IMR-90 (cell line): ENCODE measurements at regions not wholly inside any gene's neighbourhood (a gene's known extent, or its start where the extent isn't known, plus 50 kb on each side); places are given as distances from the start of the nearest gene placed in this dataset.

Experiments
- ATAC-seq: fragments of 200-7000 bp; cut with Tn5 transposase; 2 replicates; pipeline ENCODE4 v1.9.1; 2020; ENCODE audit warnings: low read depth, mild to moderate bottlenecking, moderate library complexity
- BruUV-seq: library from RNA; stranded (reverse); fragments of 400-500 nt; replicated peaks from 2 replicates; lab custom pipeline; 2021; lab: Mats Ljungman, UMichigan
- CTCF ChIA-PET: fragments of 300-600 bp; formaldehyde crosslinking; extraction: SDS; loops from one replicate; lab custom pipeline; 2021; ENCODE audit warnings: antibody characterized with exemption; lab: Yijun Ruan, JAX
- POLR2A ChIA-PET: fragments of 300-600 bp; sonication (Branson Sonifier 250); formaldehyde crosslinking; loops from one replicate; lab custom pipeline; 2022; ENCODE audit warnings: antibody characterized with exemption; ENCODE audit not compliant: unreplicated experiment; lab: Charles Lee
- DNase-seq: peaks from one replicate; pipeline ENCODE4 v3.0.0; 2013
- H2AFZ ChIP-seq: replicated peaks from 2 replicates; pipeline ENCODE3; 2013; ENCODE audit warnings: low read length, mild to moderate bottlenecking; ENCODE audit not compliant: poor library complexity
- H2AK5ac ChIP-seq: 2 replicates; pipeline ENCODE4 v1.6.1; 2013; ENCODE audit warnings: low read depth, low read length, inconsistent platforms
- H2AK9ac ChIP-seq: replicated peaks from 2 replicates; pipeline ENCODE3; 2013; ENCODE audit warnings: mild to moderate bottlenecking, low read depth, low read length, moderate library complexity; ENCODE audit not compliant: poor library complexity
- H2BK120ac ChIP-seq: 2 replicates; pipeline ENCODE4 v1.6.1; 2013; ENCODE audit warnings: low read depth, low read length, inconsistent platforms
- H2BK15ac ChIP-seq: 3 replicates; pipeline ENCODE4 v1.6.1; 2013; ENCODE audit warnings: low read depth, low read length, inconsistent platforms
- H2BK20ac ChIP-seq: 2 replicates; pipeline ENCODE4 v1.6.1; 2013; ENCODE audit warnings: low read depth, mild to moderate bottlenecking, inconsistent platforms, low read length, moderate library complexity
- H2BK5ac ChIP-seq: 2 replicates; pipeline ENCODE4 v1.6.1; 2013; ENCODE audit warnings: mild to moderate bottlenecking, low read depth, low read length, inconsistent platforms; ENCODE audit not compliant: poor library complexity, severe bottlenecking
- H3K14ac ChIP-seq: replicated peaks from 2 replicates; pipeline ENCODE4 v1.6.1; 2013; ENCODE audit warnings: low read depth, low read length, inconsistent platforms
- H3K18ac ChIP-seq: 2 replicates; pipeline ENCODE4 v1.6.1; 2013; ENCODE audit warnings: low read depth, low read length, control low read depth
- H3K23ac ChIP-seq: 2 replicates; pipeline ENCODE4 v1.6.1; 2013; ENCODE audit warnings: low read depth, low read length, inconsistent platforms
- H3K27ac ChIP-seq: 2 replicates; pipeline ENCODE4 v1.5.1; 2013; ENCODE audit warnings: mild to moderate bottlenecking, control low read depth, low read length; ENCODE audit not compliant: insufficient read depth
- H3K27me3 ChIP-seq: 2 replicates; pipeline ENCODE4 v1.6.1; 2013; ENCODE audit warnings: low read length; ENCODE audit not compliant: control insufficient read depth, insufficient read depth
- H3K36me3 ChIP-seq: 2 replicates; pipeline ENCODE4 v1.6.1; 2013; ENCODE audit warnings: low read length, mixed read lengths; ENCODE audit not compliant: control insufficient read depth, insufficient read depth
- H3K4ac ChIP-seq: 2 replicates; pipeline ENCODE4 v1.6.1; 2013; ENCODE audit warnings: low read depth, low read length, inconsistent platforms
- H3K4me1 ChIP-seq: 2 replicates; pipeline ENCODE4 v1.6.1; 2013; ENCODE audit warnings: low read length, mixed read lengths; ENCODE audit not compliant: control insufficient read depth, insufficient read depth
- H3K4me2 ChIP-seq: 2 replicates; pipeline ENCODE4 v1.6.1; 2013; ENCODE audit warnings: low read depth, mild to moderate bottlenecking, control low read depth, low read length, moderate library complexity
- H3K4me3 ChIP-seq: 2 replicates; pipeline ENCODE4 v1.5.1; 2013; ENCODE audit warnings: low read depth, mild to moderate bottlenecking, control low read depth, low read length, moderate library complexity; ENCODE audit not compliant: insufficient read depth
- H3K56ac ChIP-seq: 2 replicates; pipeline ENCODE4 v1.6.1; 2013; ENCODE audit warnings: low read length, inconsistent platforms; ENCODE audit not compliant: insufficient read depth; ENCODE audit errors: extremely low read depth
- H3K79me1 ChIP-seq, 2 experiments: 2 replicates each; pipeline ENCODE4 v1.6.1; 2013; ENCODE audit warnings: low read length in 2 of 2, inconsistent platforms in 1 of 2, low read depth in 1 of 2
- H3K9ac ChIP-seq: 2 replicates; pipeline ENCODE4 v1.6.1; 2013; ENCODE audit warnings: low read depth, low read length, control low read depth
- H3K9me1 ChIP-seq: 2 replicates; pipeline ENCODE4 v1.6.1; 2013; ENCODE audit warnings: low read length, inconsistent platforms; ENCODE audit not compliant: insufficient read depth
- H3K9me3 ChIP-seq: 2 replicates; pipeline ENCODE4 v1.6.1; 2013; ENCODE audit warnings: low read length; ENCODE audit not compliant: control insufficient read depth, insufficient read depth
- H4K20me1 ChIP-seq: 2 replicates; pipeline ENCODE4 v1.6.1; 2013; ENCODE audit warnings: low read length, inconsistent platforms; ENCODE audit not compliant: insufficient read depth
- H4K5ac ChIP-seq: 2 replicates; pipeline ENCODE4 v1.6.1; 2013; ENCODE audit warnings: mild to moderate bottlenecking, low read depth, low read length, control low read depth
- H4K8ac ChIP-seq, 2 experiments: 2 replicates each; pipeline ENCODE4 v1.6.1; 2013; ENCODE audit warnings: low read depth in 2 of 2, low read length in 2 of 2, control low read depth in 1 of 2, inconsistent platforms in 1 of 2
- H4K91ac ChIP-seq: 2 replicates; pipeline ENCODE4 v1.6.1; 2013; ENCODE audit warnings: low read depth, low read length, inconsistent platforms; ENCODE audit not compliant: insufficient read depth
- MAFK ChIP-seq: IDR thresholded peaks from 2 replicates; pipeline ENCODE4 v1.6.1; 2012; ENCODE audit warnings: low read depth, low read length, improper control_type of control experiment
- MXI1 ChIP-seq: IDR thresholded peaks from 2 replicates; pipeline ENCODE4 v1.6.1; 2012; ENCODE audit warnings: low read depth, mild to moderate bottlenecking, low read length, moderate library complexity, borderline replicate concordance
- WGBS, 2 experiments: methylation state at CpG; one replicate each; pipeline versions ENCODE4 v1.1.5 to v1.1.7; 2013; ENCODE audit warnings: missing lambda C conversion rate in 2 of 2; ENCODE audit not compliant: insufficient read length in 1 of 2; ENCODE audit errors: extremely low coverage in 2 of 2; 5-methylcytosine and 5-hydroxymethylcytosine counted together
- dilution Hi-C: fragments of 300-500 bp; cut with HindIII; formaldehyde crosslinking; loops from one replicate; pipeline ENCODE4 v1.14.3; 2018; ENCODE audit warnings: low sequenced_read_pairs; ENCODE audit not compliant: unreplicated experiment
- in situ Hi-C: fragments of 300-500 bp; cut with MboI; formaldehyde crosslinking; loops from 3 replicates; pipeline ENCODE4 v1.14.3; 2019; ENCODE audit warnings: low sequenced_read_pairs, inconsistent platforms, mixed read lengths
- intact Hi-C: fragments of 100-400 bp; cut with micrococcal nuclease; formaldehyde crosslinking; loops from 2 replicates; pipeline ENCODE4 v1.10.0; 2022

- Histone ChIP-seq H3K4me3 (no peak overlapping the region), H4K8ac (no peak overlapping the region), H3K9ac (no peak overlapping the region), H2AK5ac (no peak overlapping the region), H3K9me1 (no peaks in the 10 kb centered on the region), H3K56ac (no peak overlapping the region), H4K91ac (no peak overlapping the region), H2AFZ (no peak overlapping the region), H3K4ac (no peak overlapping the region), H3K36me3 (no peaks in the 10 kb centered on the region), H2AK9ac (no peak overlapping the region), H3K23ac (no peak overlapping the region), H2BK15ac (no peak overlapping the region), H3K27me3 (no peaks in the 10 kb centered on the region), H3K27ac (no peak overlapping the region), H2BK120ac (no peak overlapping the region), H3K4me1 (no peaks in the 10 kb centered on the region), H3K18ac (no peak overlapping the region), H2BK5ac (no peak overlapping the region), H3K4me2 (no peak overlapping the region), H2BK20ac (no peak overlapping the region), H3K79me1 (no peaks in the 10 kb centered on the region), H4K20me1 (no peaks in the 10 kb centered on the region), H3K9me3 (peaks cover 4% of the 10 kb centered on the region), H3K14ac (no peak overlapping the region), H4K5ac (no peak overlapping the region)
- BruUV-seq, result no TSS peak
- intact Hi-C loops (no loop called here), dilution Hi-C loops (no loop called here), in situ Hi-C loops (no loop called here)
- ChIA-PET CTCF (no interaction called here), POLR2A (no interaction called here)
- DNase-seq (no peak), ATAC-seq (no peak)
- no CpG with 5 or more reads among the region's 1 CpG for WGBS, 2 experiments
- TF ChIP-seq MAFK, result peak; percentile 24; the same call in 1 of the 2 replicates
- TF ChIP-seq MXI1, result no peak
Measured at GRCh38 chr2:226095058-226095457, 695.5 kb downstream of the NYAP2 start.
